Natural killer cell (primary cell): ENCODE measurements at regions not wholly inside any gene's neighbourhood (a gene's known extent, or its start where the extent isn't known, plus 50 kb on each side); places are given as distances from the start of the nearest gene placed in this dataset.

ENCODE experiments used
- ATAC-seq, 3 donors: fragments of 150-1000 bp in 2 of 3; fragments of 200-7000 bp in 1 of 3; cut with Tn5 transposase; 1 replicate in 1 of 3; 2 replicates in 2 of 3; pipeline ENCODE4 v1.10.0; 2021; ENCODE audit warnings: mild to moderate bottlenecking in 2 of 3, moderate library complexity in 2 of 3
- DNase-seq, 2 donors: peaks; one replicate each; pipeline versions ENCODE4 v3.0.0 to v3.0.0-alpha.2; 2013 to 2021; ENCODE audit warnings: mixed read lengths in 1 of 2
- H3K27ac ChIP-seq: one replicate; pipeline ENCODE4 v1.5.1; 2013; ENCODE audit warnings: mild to moderate bottlenecking, low read length
- H3K27me3 ChIP-seq: one replicate; pipeline ENCODE4 v1.6.1; 2013; ENCODE audit warnings: low read length; ENCODE audit not compliant: control insufficient read depth, insufficient read depth
- H3K36me3 ChIP-seq: one replicate; pipeline ENCODE4 v1.6.1; 2013; ENCODE audit warnings: low read length; ENCODE audit not compliant: control insufficient read depth, insufficient read depth
- H3K4me1 ChIP-seq: one replicate; pipeline ENCODE4 v1.6.1; 2013; ENCODE audit warnings: low read length; ENCODE audit not compliant: control insufficient read depth, insufficient read depth
- H3K4me3 ChIP-seq: one replicate; pipeline ENCODE4 v1.5.1; 2013; ENCODE audit warnings: low read length
- H3K9me3 ChIP-seq: one replicate; pipeline ENCODE4 v1.6.1; 2013; ENCODE audit warnings: low read length; ENCODE audit not compliant: control insufficient read depth, insufficient read depth
- H3K27ac Mint-ChIP-seq, 2 donors: one replicate each; pipeline ENCODE4 v1.8.0; 2022; ENCODE audit warnings: mild to moderate bottlenecking in 2 of 2, mixed read lengths in 2 of 2, moderate library complexity in 1 of 2
- H3K27me3 Mint-ChIP-seq, 2 donors: one replicate each; pipeline ENCODE4 v1.8.0; 2022; ENCODE audit warnings: low read depth in 2 of 2, mixed read lengths in 2 of 2
- H3K36me3 Mint-ChIP-seq: one replicate; pipeline ENCODE4 v1.8.0; 2022; ENCODE audit warnings: mixed read lengths
- H3K4me1 Mint-ChIP-seq, 2 donors: one replicate each; pipeline ENCODE4 v1.8.0; 2022; ENCODE audit warnings: mixed read lengths in 2 of 2
- H3K4me3 Mint-ChIP-seq: one replicate; pipeline ENCODE4 v1.8.0; 2022; ENCODE audit warnings: mild to moderate bottlenecking, moderate library complexity, mixed read lengths
- H3K9me3 Mint-ChIP-seq, 2 donors: one replicate each; pipeline ENCODE4 v1.8.0; 2022; ENCODE audit warnings: mixed read lengths in 2 of 2
- WGBS: methylation state at CpG from one replicate; pipeline ENCODE4 v1.1.7; 2013; ENCODE audit warnings: missing lambda C conversion rate; ENCODE audit not compliant: insufficient coverage; 5-methylcytosine and 5-hydroxymethylcytosine counted together
- intact Hi-C: fragments of 100-400 bp; cut with micrococcal nuclease; formaldehyde crosslinking; loops from one replicate; pipeline ENCODE4 v1.14.2; 2022
- TF ChIP-seq, protein P1 (sequence below): fragments of 200-600 bp; IDR thresholded peaks from one replicate; pipeline ENCODE4 v1.8.0; 2022; ENCODE audit warnings: antibody characterized with exemption

DNA sequence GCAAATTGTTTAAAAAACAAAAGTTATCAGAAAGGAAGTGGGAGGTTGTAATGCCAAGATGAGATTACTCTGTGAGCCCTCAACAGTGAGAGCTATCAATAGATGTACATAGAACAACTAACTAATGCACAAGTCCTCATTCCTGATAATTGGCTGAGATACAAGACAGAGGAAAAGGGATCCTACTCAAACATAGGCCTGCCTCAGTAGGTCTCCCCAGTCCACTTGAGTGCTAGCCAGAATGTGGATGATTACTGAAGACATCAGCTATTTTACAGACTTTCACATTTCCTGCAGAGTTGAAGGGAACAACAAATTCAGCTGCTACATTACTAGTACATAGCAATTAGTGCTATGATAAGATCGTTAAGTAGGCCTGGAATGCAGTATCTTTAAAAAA lies 981.9 kb downstream of the TUSC7 start:
- intact Hi-C loops = no loop called here
- H3K27ac ChIP-seq = no peak overlapping the region
- no peak for ATAC-seq
- no peaks in the 10 kb centered on the region for H3K4me1 ChIP-seq
- no peaks in the 10 kb centered on the region for H3K9me3 ChIP-seq
- H3K4me3 Mint-ChIP-seq = no peak overlapping the region
- H3K27me3 Mint-ChIP-seq = no peaks in the 10 kb centered on the region
- H3K36me3 Mint-ChIP-seq = no peaks in the 10 kb centered on the region
- no CpG with 5 or more reads among the region's 1 CpG for WGBS
- H3K4me1 Mint-ChIP-seq = no peaks in the 10 kb centered on the region
- H3K27ac Mint-ChIP-seq = no peak overlapping the region
- H3K9me3 Mint-ChIP-seq = peaks cover 11 to 14% of the 10 kb centered on the region in 2 donors
- TF ChIP-seq, protein P1, sequence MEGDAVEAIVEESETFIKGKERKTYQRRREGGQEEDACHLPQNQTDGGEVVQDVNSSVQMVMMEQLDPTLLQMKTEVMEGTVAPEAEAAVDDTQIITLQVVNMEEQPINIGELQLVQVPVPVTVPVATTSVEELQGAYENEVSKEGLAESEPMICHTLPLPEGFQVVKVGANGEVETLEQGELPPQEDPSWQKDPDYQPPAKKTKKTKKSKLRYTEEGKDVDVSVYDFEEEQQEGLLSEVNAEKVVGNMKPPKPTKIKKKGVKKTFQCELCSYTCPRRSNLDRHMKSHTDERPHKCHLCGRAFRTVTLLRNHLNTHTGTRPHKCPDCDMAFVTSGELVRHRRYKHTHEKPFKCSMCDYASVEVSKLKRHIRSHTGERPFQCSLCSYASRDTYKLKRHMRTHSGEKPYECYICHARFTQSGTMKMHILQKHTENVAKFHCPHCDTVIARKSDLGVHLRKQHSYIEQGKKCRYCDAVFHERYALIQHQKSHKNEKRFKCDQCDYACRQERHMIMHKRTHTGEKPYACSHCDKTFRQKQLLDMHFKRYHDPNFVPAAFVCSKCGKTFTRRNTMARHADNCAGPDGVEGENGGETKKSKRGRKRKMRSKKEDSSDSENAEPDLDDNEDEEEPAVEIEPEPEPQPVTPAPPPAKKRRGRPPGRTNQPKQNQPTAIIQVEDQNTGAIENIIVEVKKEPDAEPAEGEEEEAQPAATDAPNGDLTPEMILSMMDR = no peak
- no peak overlapping the region for H3K4me3 ChIP-seq
- H3K36me3 ChIP-seq = no peaks in the 10 kb centered on the region
- DNase-seq = no peak
- no peaks in the 10 kb centered on the region for H3K27me3 ChIP-seq

DNA sequence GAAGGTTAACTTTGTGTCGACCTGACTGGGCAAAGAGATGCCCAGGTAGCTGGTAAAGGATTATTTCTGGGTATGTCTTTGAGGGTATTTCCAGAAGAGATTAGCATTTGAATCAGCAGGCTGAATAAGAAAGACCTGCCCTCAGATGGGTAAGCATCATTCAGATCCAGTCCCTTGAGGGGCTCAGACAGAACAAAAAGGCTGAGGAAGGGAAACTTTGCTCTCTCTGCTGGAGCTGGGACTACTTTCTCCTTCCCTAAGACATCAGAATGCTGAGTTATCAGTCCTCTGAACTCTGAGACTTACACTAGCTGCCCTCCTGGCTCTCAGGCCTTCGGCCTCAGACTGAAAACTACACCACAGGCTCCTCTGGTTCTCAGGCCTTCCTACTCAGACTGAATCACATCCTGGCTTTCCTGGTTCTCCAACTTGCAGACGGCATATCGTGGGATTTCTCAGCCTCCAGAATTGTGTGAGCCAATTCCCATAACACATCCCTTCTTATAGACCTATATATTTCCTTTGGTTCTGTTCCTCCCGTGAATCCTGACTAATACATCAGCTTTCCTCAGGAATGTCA lies 982.9 kb downstream of the TUSC7 start:
- intact Hi-C loops = no loop called here
- Mint-ChIP-seq H3K27ac (no peak overlapping the region), H3K27me3 (no peaks in the 10 kb centered on the region), H3K9me3 (peaks cover 8 to 10% of the 10 kb centered on the region in 2 donors), H3K36me3 (no peaks in the 10 kb centered on the region), H3K4me3 (no peak overlapping the region), H3K4me1 (no peaks in the 10 kb centered on the region)
- Histone ChIP-seq H3K9me3 (no peaks in the 10 kb centered on the region), H3K27me3 (no peaks in the 10 kb centered on the region), H3K36me3 (no peaks in the 10 kb centered on the region), H3K4me3 (no peak overlapping the region), H3K27ac (no peak overlapping the region), H3K4me1 (no peaks in the 10 kb centered on the region)
- DNase-seq = no peak
- TF ChIP-seq, protein P1 = no peak
- WGBS = 72% methylated on average over 5 of the region's 5 CpGs
- no peak for ATAC-seq

- no peak overlapping the region for H3K4me3 Mint-ChIP-seq
- Histone ChIP-seq H3K4me1 (no peaks in the 10 kb centered on the region), H3K36me3 (no peaks in the 10 kb centered on the region), H3K27ac (no peak overlapping the region), H3K9me3 (peaks cover 3% of the 10 kb centered on the region), H3K27me3 (no peaks in the 10 kb centered on the region), H3K4me3 (no peak overlapping the region)
- WGBS = 85% methylated on average over 1 of the region's 1 CpG
- H3K27ac Mint-ChIP-seq = no peak overlapping the region
- no peaks in the 10 kb centered on the region for H3K27me3 Mint-ChIP-seq
- H3K36me3 Mint-ChIP-seq = no peaks in the 10 kb centered on the region
- intact Hi-C loops = no loop called here
- TF ChIP-seq, protein P1 = no peak
- no peaks in the 10 kb centered on the region for H3K4me1 Mint-ChIP-seq
- peaks cover 10% of the 10 kb centered on the region in 2 donors for H3K9me3 Mint-ChIP-seq
- DNase-seq (no peak), ATAC-seq (no peak)
These were observed 985.7 kb downstream of the TUSC7 start for GRCh38 chr3:117695321-117695720.
